ENCODE measurements at regions not wholly inside any gene's neighbourhood (a gene's known extent, or its start where the extent isn't known, plus 50 kb on each side); places are given as distances from the start of the nearest gene placed in this dataset.
"Not testable (repeated sequence)": the region's sequence is repeated elsewhere in the genome, so short reads cannot be mapped to it uniquely, and the experiment has no call there.

DNA sequence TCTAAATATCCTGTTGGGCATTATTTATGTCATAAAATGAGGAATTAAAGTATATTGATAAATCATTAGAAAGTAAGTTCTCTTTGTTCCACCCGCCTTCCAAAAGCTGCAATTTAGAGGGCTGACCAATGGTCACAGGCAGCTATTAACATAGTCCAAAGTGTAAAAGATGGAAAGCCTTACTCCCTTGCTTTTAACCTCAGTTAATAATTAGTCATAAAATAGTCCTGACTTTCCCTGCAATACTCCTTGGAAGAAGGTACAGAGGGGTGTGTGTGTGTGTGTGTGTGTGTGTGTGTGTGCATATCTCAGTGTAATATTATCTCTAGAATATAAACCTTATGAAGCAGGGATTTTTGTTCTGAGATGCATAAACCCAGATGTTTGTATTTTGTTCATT lies 275.4 kb downstream of the FAT4 start:
- no peak overlapping the region for H3K4me2 ChIP-seq (ENCODE audit: extremely low read depth, insufficient read depth, low read length)
- no peaks in the 10 kb centered on the region for H3K79me2 ChIP-seq (ENCODE audit: control insufficient read depth, insufficient read depth, low read length)
- no peak for DNase-seq (ENCODE audit: low read depth in 2 of 2)
- TF ChIP-seq, protein P1, sequence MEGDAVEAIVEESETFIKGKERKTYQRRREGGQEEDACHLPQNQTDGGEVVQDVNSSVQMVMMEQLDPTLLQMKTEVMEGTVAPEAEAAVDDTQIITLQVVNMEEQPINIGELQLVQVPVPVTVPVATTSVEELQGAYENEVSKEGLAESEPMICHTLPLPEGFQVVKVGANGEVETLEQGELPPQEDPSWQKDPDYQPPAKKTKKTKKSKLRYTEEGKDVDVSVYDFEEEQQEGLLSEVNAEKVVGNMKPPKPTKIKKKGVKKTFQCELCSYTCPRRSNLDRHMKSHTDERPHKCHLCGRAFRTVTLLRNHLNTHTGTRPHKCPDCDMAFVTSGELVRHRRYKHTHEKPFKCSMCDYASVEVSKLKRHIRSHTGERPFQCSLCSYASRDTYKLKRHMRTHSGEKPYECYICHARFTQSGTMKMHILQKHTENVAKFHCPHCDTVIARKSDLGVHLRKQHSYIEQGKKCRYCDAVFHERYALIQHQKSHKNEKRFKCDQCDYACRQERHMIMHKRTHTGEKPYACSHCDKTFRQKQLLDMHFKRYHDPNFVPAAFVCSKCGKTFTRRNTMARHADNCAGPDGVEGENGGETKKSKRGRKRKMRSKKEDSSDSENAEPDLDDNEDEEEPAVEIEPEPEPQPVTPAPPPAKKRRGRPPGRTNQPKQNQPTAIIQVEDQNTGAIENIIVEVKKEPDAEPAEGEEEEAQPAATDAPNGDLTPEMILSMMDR (conservative IDR thresholded peaks at IDR 0.05 in 1 of 2, IDR thresholded peaks at IDR 0.05 in 1 of 2; ENCODE audit: low read depth in 1 of 2, low read length in 2 of 2): no peak
- no peak for TF ChIP-seq EZH2 (IDR thresholded peaks at IDR 0.05; ENCODE audit: low read length, missing control alignments)
- no peak overlapping the region for H3K9ac ChIP-seq (ENCODE audit: insufficient read depth, low read length)
- no peaks in the 10 kb centered on the region for H4K20me1 ChIP-seq (ENCODE audit: control insufficient read depth, extremely low read depth, insufficient read depth, low read length)
- no peaks in the 10 kb centered on the region for H3K27me3 ChIP-seq (ENCODE audit: control insufficient read depth, insufficient read depth, low read length)
- no peak overlapping the region for H2AFZ ChIP-seq (ENCODE audit: low read length)
- no peaks in the 10 kb centered on the region for H3K36me3 ChIP-seq (ENCODE audit: control insufficient read depth, insufficient read depth, low read length)
- no peaks in the 10 kb centered on the region for H3K9me3 ChIP-seq (ENCODE audit: control insufficient read depth, insufficient read depth, low read depth, low read length)
- H3K27ac ChIP-seq (ENCODE audit: insufficient read depth, low read length): no peak overlapping the region
- H3K4me3 ChIP-seq (replicated peaks in 1 of 4; ENCODE audit: control extremely low read depth in 1 of 4, insufficient read depth in 1 of 4, low read depth in 3 of 4, low read length in 4 of 4): no peak overlapping the region
- no peaks in the 10 kb centered on the region for H3K4me1 ChIP-seq (ENCODE audit: control insufficient read depth, extremely low read depth, insufficient read depth, low read length)

GRCh38 chr4:125591290-125591689 lies 276.5 kb downstream of the FAT4 start:
- H3K4me2 ChIP-seq (ENCODE audit: extremely low read depth, insufficient read depth, low read length): no peak overlapping the region
- no peaks in the 10 kb centered on the region for H3K9me3 ChIP-seq (ENCODE audit: control insufficient read depth, insufficient read depth, low read depth, low read length)
- no peaks in the 10 kb centered on the region for H3K79me2 ChIP-seq (ENCODE audit: control insufficient read depth, insufficient read depth, low read length)
- H3K4me1 ChIP-seq (ENCODE audit: control insufficient read depth, extremely low read depth, insufficient read depth, low read length): no peaks in the 10 kb centered on the region
- no peak for DNase-seq (ENCODE audit: low read depth in 2 of 2)
- TF ChIP-seq, protein P1 (conservative IDR thresholded peaks at IDR 0.05 in 1 of 2, IDR thresholded peaks at IDR 0.05 in 1 of 2; ENCODE audit: low read depth in 1 of 2, low read length in 2 of 2): no peak
- TF ChIP-seq EZH2 (IDR thresholded peaks at IDR 0.05; ENCODE audit: low read length, missing control alignments): no peak
- H3K36me3 ChIP-seq (ENCODE audit: control insufficient read depth, insufficient read depth, low read length): no peaks in the 10 kb centered on the region
- no peak overlapping the region for H3K9ac ChIP-seq (ENCODE audit: insufficient read depth, low read length)
- no peak overlapping the region for H3K27ac ChIP-seq (ENCODE audit: insufficient read depth, low read length)
- no peak overlapping the region for H3K4me3 ChIP-seq (replicated peaks in 1 of 4; ENCODE audit: control extremely low read depth in 1 of 4, insufficient read depth in 1 of 4, low read depth in 3 of 4, low read length in 4 of 4)
- H3K27me3 ChIP-seq (ENCODE audit: control insufficient read depth, insufficient read depth, low read length): no peaks in the 10 kb centered on the region
- no peak overlapping the region for H2AFZ ChIP-seq (ENCODE audit: low read length)
- no peaks in the 10 kb centered on the region for H4K20me1 ChIP-seq (ENCODE audit: control insufficient read depth, extremely low read depth, insufficient read depth, low read length)

GRCh38 chr4:125594056-125594602 lies 279.4 kb downstream of the FAT4 start:
- TF ChIP-seq, protein P1 (conservative IDR thresholded peaks at IDR 0.05 in 1 of 2, IDR thresholded peaks at IDR 0.05 in 1 of 2; ENCODE audit: low read depth in 1 of 2, low read length in 2 of 2): no peak
- TF ChIP-seq EZH2 (IDR thresholded peaks at IDR 0.05; ENCODE audit: low read length, missing control alignments): no peak
- Histone ChIP-seq H3K27me3 (ENCODE audit: control insufficient read depth, insufficient read depth, low read length) (no peaks in the 10 kb centered on the region), H3K36me3 (ENCODE audit: control insufficient read depth, insufficient read depth, low read length) (no peaks in the 10 kb centered on the region), H3K4me3 (replicated peaks in 1 of 4; ENCODE audit: control extremely low read depth in 1 of 4, insufficient read depth in 1 of 4, low read depth in 3 of 4, low read length in 4 of 4) (no peak overlapping the region), H3K4me1 (ENCODE audit: control insufficient read depth, extremely low read depth, insufficient read depth, low read length) (no peaks in the 10 kb centered on the region), H3K4me2 (ENCODE audit: extremely low read depth, insufficient read depth, low read length) (no peak overlapping the region), H2AFZ (ENCODE audit: low read length) (no peak overlapping the region), H3K27ac (ENCODE audit: insufficient read depth, low read length) (no peak overlapping the region), H3K9me3 (ENCODE audit: control insufficient read depth, insufficient read depth, low read depth, low read length) (no peaks in the 10 kb centered on the region), H4K20me1 (ENCODE audit: control insufficient read depth, extremely low read depth, insufficient read depth, low read length) (no peaks in the 10 kb centered on the region), H3K9ac (ENCODE audit: insufficient read depth, low read length) (no peak overlapping the region), H3K79me2 (ENCODE audit: control insufficient read depth, insufficient read depth, low read length) (no peaks in the 10 kb centered on the region)
- no peak for DNase-seq (ENCODE audit: low read depth in 2 of 2)

DNA sequence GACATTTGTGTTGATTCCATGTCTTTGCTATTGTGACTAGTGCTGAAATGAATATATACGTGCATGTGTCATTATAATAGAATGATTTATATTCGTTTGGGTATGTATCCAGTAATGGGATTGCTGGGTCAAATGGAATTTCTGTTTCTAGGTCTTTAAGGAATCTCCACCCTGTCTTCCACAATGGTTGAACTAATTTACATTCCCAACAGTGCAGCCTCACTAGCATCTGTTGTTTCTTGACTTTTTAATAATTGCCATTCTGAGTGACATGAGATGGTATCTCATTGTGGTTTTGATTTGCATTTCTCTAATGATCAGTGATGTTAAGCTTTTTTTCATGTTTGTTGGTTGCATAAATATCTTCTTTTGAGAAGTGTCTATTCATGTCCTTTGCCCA lies 291.2 kb downstream of the FAT4 start:
- H3K27me3 ChIP-seq (ENCODE audit: control insufficient read depth, insufficient read depth, low read length); H3K36me3 ChIP-seq (ENCODE audit: control insufficient read depth, insufficient read depth, low read length); DNase-seq (ENCODE audit: low read depth in 2 of 2); H4K20me1 ChIP-seq (ENCODE audit: control insufficient read depth, extremely low read depth, insufficient read depth, low read length); H3K4me1 ChIP-seq (ENCODE audit: control insufficient read depth, extremely low read depth, insufficient read depth, low read length); H3K79me2 ChIP-seq (ENCODE audit: control insufficient read depth, insufficient read depth, low read length); H3K4me3 ChIP-seq (replicated peaks in 1 of 4; ENCODE audit: control extremely low read depth in 1 of 4, insufficient read depth in 1 of 4, low read depth in 3 of 4, low read length in 4 of 4); H2AFZ ChIP-seq (ENCODE audit: low read length); H3K4me2 ChIP-seq (ENCODE audit: extremely low read depth, insufficient read depth, low read length); H3K9ac ChIP-seq (ENCODE audit: insufficient read depth, low read length); H3K9me3 ChIP-seq (ENCODE audit: control insufficient read depth, insufficient read depth, low read depth, low read length); H3K27ac ChIP-seq (ENCODE audit: insufficient read depth, low read length): not testable (repeated sequence)

Measured in fibroblast of lung (primary cell).